Endothelial cell of umbilical vein (primary cell): ENCODE measurements at regions not wholly inside any gene's neighbourhood (a gene's known extent, or its start where the extent isn't known, plus 50 kb on each side); places are given as distances from the start of the nearest gene placed in this dataset.

ENCODE experiments used
- BruUV-seq: library from RNA; stranded (reverse); fragments of 400-500 nt; replicated peaks from 2 replicates; lab custom pipeline; 2021; lab: Mats Ljungman, UMichigan
- CTCF ChIA-PET: fragments of 300-600, 350-600 bp; sonication (Branson Sonifier 250); formaldehyde crosslinking; loops from one replicate; lab custom pipeline; 2021; ENCODE audit warnings: antibody characterized with exemption, inconsistent platforms; lab: Charles Lee
- POLR2A ChIA-PET: fragments of 300-600, 350-600 bp; sonication (Branson Sonifier 250); formaldehyde crosslinking; loops from one replicate; lab custom pipeline; 2021; ENCODE audit warnings: antibody characterized with exemption, inconsistent platforms; lab: Charles Lee
- DNase-seq: peaks from one replicate; pipeline ENCODE4 v3.0.0-alpha.2; 2011; ENCODE audit warnings: low read depth, low spot score
- FAIRE-seq: peaks from 2 replicates; lab custom pipeline; 2011; peaks lifted over from hg19 to GRCh38; lab: Jason Lieb, UNC
- H2AFZ ChIP-seq: 2 replicates; pipeline ENCODE4 v1.6.0; 2012; ENCODE audit warnings: low read depth, low read length, control low read depth, inconsistent platforms
- H3K27ac ChIP-seq: 2 replicates; pipeline ENCODE4 v1.5.1; 2011; ENCODE audit warnings: low read depth, mild to moderate bottlenecking, control low read depth, low read length, moderate library complexity; ENCODE audit not compliant: insufficient read depth
- H3K27me3 ChIP-seq, 2 experiments: 2 replicates each; pipeline versions ENCODE4 v1.6.0 to v1.6.1; 2011; ENCODE audit warnings: low read length in 2 of 2, mixed read lengths in 1 of 2; ENCODE audit not compliant: control insufficient read depth in 2 of 2, insufficient read depth in 2 of 2
- H3K36me3 ChIP-seq, 2 experiments: 2 replicates in 1 of 2; 3 replicates in 1 of 2; pipeline ENCODE4 v1.5.1; 2011; ENCODE audit warnings: low read length in 2 of 2, mild to moderate bottlenecking in 1 of 2, moderate library complexity in 1 of 2; ENCODE audit not compliant: control insufficient read depth in 2 of 2, insufficient read depth in 2 of 2; ENCODE audit errors: extremely low read depth in 1 of 2
- H3K4me1 ChIP-seq: 3 replicates; pipeline ENCODE4 v1.5.1; 2011; ENCODE audit warnings: mild to moderate bottlenecking, low read length; ENCODE audit not compliant: control insufficient read depth, insufficient read depth; ENCODE audit errors: extremely low read depth
- H3K4me2 ChIP-seq: 2 replicates; pipeline ENCODE4 v1.6.1; 2011; ENCODE audit warnings: low read length, control low read depth, mixed read lengths; ENCODE audit not compliant: insufficient read depth
- H3K4me3 ChIP-seq, 3 experiments: fragments of 200-600 bp in 1 of 3; sonication (generic), shearing (Covaris generic) in 1 of 3; replicated peaks in 1 of 3; 2 replicates each; pipeline ENCODE4 v1.5.1; 2011 to 2016; ENCODE audit warnings: control low read depth in 3 of 3, low read length in 3 of 3, mild to moderate bottlenecking in 2 of 3, inconsistent platforms in 1 of 3, low read depth in 1 of 3, moderate library complexity in 1 of 3; ENCODE audit not compliant: insufficient read depth in 1 of 3
- H3K79me2 ChIP-seq: 2 replicates; pipeline ENCODE4 v1.6.0; 2012; ENCODE audit warnings: low read length, inconsistent platforms; ENCODE audit not compliant: control insufficient read depth, insufficient read depth
- H3K9ac ChIP-seq: replicated peaks from 2 replicates; pipeline ENCODE3; 2011; ENCODE audit warnings: low read length, control low read depth; ENCODE audit not compliant: insufficient read depth; ENCODE audit errors: extremely low read depth
- H3K9me1 ChIP-seq: replicated peaks from 3 replicates; pipeline ENCODE4 v1.6.0; 2011; ENCODE audit warnings: mild to moderate bottlenecking, low read length; ENCODE audit not compliant: control insufficient read depth, insufficient read depth; ENCODE audit errors: extremely low read depth
- H3K9me3 ChIP-seq: replicated peaks from 2 replicates; pipeline ENCODE4 v1.5.1; 2012; ENCODE audit warnings: low read length, inconsistent platforms; ENCODE audit not compliant: control insufficient read depth, insufficient read depth
- H4K20me1 ChIP-seq: replicated peaks from 2 replicates; pipeline ENCODE3; 2011; ENCODE audit warnings: mild to moderate bottlenecking, low read length; ENCODE audit not compliant: control insufficient read depth, insufficient read depth; ENCODE audit errors: extremely low read depth
- EZH2 ChIP-seq: IDR thresholded peaks from 2 replicates; pipeline ENCODE4 v1.6.1; 2012; ENCODE audit warnings: borderline replicate concordance, low read depth, mild to moderate bottlenecking, moderate library complexity, low read length, inconsistent platforms; ENCODE audit not compliant: severe bottlenecking
- FOS ChIP-seq: IDR thresholded peaks from 2 replicates; pipeline ENCODE4 v1.6.1; 2011; ENCODE audit warnings: mild to moderate bottlenecking, low read length, moderate library complexity, borderline replicate concordance; ENCODE audit not compliant: insufficient read depth
- JUN ChIP-seq: IDR thresholded peaks from 2 replicates; pipeline ENCODE4 v1.6.1; 2011; ENCODE audit warnings: borderline replicate concordance, low read depth; ENCODE audit not compliant: insufficient read length, insufficient read depth
- POLR2A ChIP-seq: IDR thresholded peaks from 2 replicates; pipeline ENCODE4 v1.6.1; 2012; ENCODE audit warnings: low read depth, mild to moderate bottlenecking, control low read depth, low read length
- POLR2AphosphoS5 ChIP-seq: IDR thresholded peaks from 2 replicates; pipeline ENCODE4 v1.6.1; 2012; ENCODE audit warnings: low read depth, mild to moderate bottlenecking, control low read depth, low read length, moderate library complexity; ENCODE audit not compliant: insufficient read depth
- dilution Hi-C: fragments of 300-500 bp; cut with MboI; formaldehyde crosslinking; loops from one replicate; pipeline ENCODE4 v1.15.0; 2019; ENCODE audit warnings: low sequenced_read_pairs; ENCODE audit not compliant: extremely low pct_ligation_motif_present
- intact Hi-C: fragments of 100-400 bp; cut with micrococcal nuclease; formaldehyde crosslinking; loops from one replicate; pipeline ENCODE4 v1.10.0; 2022
- TF ChIP-seq, protein P1 (sequence below), 2 donors: IDR thresholded peaks; 1 replicate in 1 of 2; 2 replicates in 1 of 2; pipeline ENCODE4 v1.5.1; 2011; ENCODE audit warnings: low read length in 2 of 2, mild to moderate bottlenecking in 2 of 2, moderate library complexity in 2 of 2, control low read depth in 1 of 2, inconsistent platforms in 1 of 2, low read depth in 1 of 2; ENCODE audit not compliant: insufficient read depth in 1 of 2; ENCODE audit errors: extremely low read depth in 1 of 2
- TF ChIP-seq, protein P2 (sequence below): IDR thresholded peaks from 2 replicates; pipeline ENCODE4 v1.6.1; 2011; ENCODE audit not compliant: insufficient read depth, insufficient read length

DNA sequence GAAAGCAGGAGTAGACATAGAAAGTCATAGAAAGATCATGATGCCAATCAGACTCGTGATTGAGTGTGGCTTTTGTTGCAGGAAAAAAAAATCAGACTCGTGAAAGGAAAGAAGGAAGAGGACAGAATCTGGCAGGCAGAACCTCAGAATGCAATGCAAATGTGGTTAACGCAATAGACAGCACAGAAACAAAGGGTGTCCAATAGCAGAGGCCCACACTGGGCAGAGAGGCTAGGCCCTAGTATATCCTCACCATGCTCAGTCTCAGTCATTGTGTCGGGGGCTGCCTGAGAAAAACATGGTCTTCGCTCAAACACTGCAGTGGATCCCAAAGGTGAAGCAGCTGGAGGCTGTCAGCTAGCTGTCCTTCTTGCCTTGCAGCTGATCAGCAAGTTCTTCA is 102.8 kb upstream of the MAOA start:
- TF ChIP-seq JUN: no peak
- TF ChIP-seq, protein P1, sequence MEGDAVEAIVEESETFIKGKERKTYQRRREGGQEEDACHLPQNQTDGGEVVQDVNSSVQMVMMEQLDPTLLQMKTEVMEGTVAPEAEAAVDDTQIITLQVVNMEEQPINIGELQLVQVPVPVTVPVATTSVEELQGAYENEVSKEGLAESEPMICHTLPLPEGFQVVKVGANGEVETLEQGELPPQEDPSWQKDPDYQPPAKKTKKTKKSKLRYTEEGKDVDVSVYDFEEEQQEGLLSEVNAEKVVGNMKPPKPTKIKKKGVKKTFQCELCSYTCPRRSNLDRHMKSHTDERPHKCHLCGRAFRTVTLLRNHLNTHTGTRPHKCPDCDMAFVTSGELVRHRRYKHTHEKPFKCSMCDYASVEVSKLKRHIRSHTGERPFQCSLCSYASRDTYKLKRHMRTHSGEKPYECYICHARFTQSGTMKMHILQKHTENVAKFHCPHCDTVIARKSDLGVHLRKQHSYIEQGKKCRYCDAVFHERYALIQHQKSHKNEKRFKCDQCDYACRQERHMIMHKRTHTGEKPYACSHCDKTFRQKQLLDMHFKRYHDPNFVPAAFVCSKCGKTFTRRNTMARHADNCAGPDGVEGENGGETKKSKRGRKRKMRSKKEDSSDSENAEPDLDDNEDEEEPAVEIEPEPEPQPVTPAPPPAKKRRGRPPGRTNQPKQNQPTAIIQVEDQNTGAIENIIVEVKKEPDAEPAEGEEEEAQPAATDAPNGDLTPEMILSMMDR (IDR thresholded peaks at IDR 0.05; ENCODE audit: extremely low read depth in 1 of 2, insufficient read depth in 1 of 2, low read depth in 1 of 2, low read length in 2 of 2): no peak
- no peak for TF ChIP-seq EZH2
- no peak for TF ChIP-seq FOS
- TF ChIP-seq, protein P2, sequence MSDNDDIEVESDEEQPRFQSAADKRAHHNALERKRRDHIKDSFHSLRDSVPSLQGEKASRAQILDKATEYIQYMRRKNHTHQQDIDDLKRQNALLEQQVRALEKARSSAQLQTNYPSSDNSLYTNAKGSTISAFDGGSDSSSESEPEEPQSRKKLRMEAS: no peak
- no peak for TF ChIP-seq POLR2A
- no peak for TF ChIP-seq POLR2AphosphoS5
- dilution Hi-C loops: no loop called here
- no peaks in the 10 kb centered on the region for H3K79me2 ChIP-seq
- intact Hi-C loops: no loop called here
- no peak overlapping the region for H3K9ac ChIP-seq
- ChIA-PET POLR2A (no interaction called here), CTCF (no interaction called here)
- no peaks in the 10 kb centered on the region for H3K9me1 ChIP-seq
- no peaks in the 10 kb centered on the region for H3K4me1 ChIP-seq
- no peak overlapping the region for H2AFZ ChIP-seq
- no peaks in the 10 kb centered on the region for H3K27me3 ChIP-seq
- no peak overlapping the region for H3K4me3 ChIP-seq
- no peaks in the 10 kb centered on the region for H3K36me3 ChIP-seq
- no TSS peak for BruUV-seq
- FAIRE-seq (no peak), DNase-seq (no peak)
- no peaks in the 10 kb centered on the region for H3K9me3 ChIP-seq
- no peak overlapping the region for H3K27ac ChIP-seq
- H4K20me1 ChIP-seq: no peaks in the 10 kb centered on the region
- H3K4me2 ChIP-seq: no peak overlapping the region
